HepG2 (cell line): ENCODE measurements at regions not wholly inside any gene's neighbourhood (a gene's known extent, or its start where the extent isn't known, plus 50 kb on each side); places are given as distances from the start of the nearest gene placed in this dataset.

Source experiments
- RXRA ChIP-seq: sonication (generic); formaldehyde crosslinking; IDR thresholded peaks from 2 replicates; pipeline ENCODE4 v1.5.1; 2020; ENCODE audit warnings: missing genetic modification reagents
- SMC3 ChIP-seq: IDR thresholded peaks from 2 replicates; pipeline ENCODE4 v1.6.1; 2011; ENCODE audit warnings: low read length, improper control_type of control experiment
- U2AF2 ChIP-seq: fragments of 200-400 bp; formaldehyde crosslinking; IDR thresholded peaks from 2 replicates; pipeline ENCODE4 v1.6.1; 2017; ENCODE audit warnings: low read depth, mild to moderate bottlenecking, low read length
- ZFP37 ChIP-seq: sonication (generic); formaldehyde crosslinking; IDR thresholded peaks from 2 replicates; pipeline ENCODE4 v1.4.0; 2020; ENCODE audit warnings: missing genetic modification reagents, borderline replicate concordance
- ZNF839 ChIP-seq: sonication (generic); formaldehyde crosslinking; IDR thresholded peaks from 2 replicates; pipeline ENCODE4 v1.4.0; 2020; ENCODE audit warnings: missing genetic modification reagents, mild to moderate bottlenecking, borderline replicate concordance
- TF ChIP-seq, protein P1 (sequence below): fragments of 450-650 bp; IDR thresholded peaks from 2 replicates; pipeline ENCODE4 v1.6.1; 2017; ENCODE audit warnings: mild to moderate bottlenecking

DNA sequence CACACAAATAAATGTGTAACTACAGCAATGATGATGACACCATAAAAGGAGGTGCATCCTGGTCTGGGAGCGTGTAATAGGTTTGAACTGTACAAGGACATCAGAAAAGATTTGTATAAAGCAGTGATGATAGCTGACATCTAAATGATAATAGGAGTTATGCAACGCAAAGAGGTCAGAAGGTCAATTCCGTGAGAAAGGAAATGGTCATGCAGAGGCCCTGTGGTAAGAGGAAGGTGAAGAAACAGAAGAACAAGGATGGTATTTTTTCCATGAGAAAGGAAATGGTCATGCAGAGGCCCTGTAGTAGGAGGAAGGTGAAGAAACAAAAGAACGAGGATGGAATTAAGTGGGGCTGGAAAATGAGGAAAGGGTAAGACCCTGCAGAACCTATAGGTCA, 106.7 kb upstream of the TMPO start:
- TF ChIP-seq U2AF2 (no peak), ZFP37 (CRISPR knock-in tag) (no peak), RXRA (no peak), SMC3 (no peak), ZNF839 (CRISPR knock-in tag) (no peak)
- TF ChIP-seq, protein P1, sequence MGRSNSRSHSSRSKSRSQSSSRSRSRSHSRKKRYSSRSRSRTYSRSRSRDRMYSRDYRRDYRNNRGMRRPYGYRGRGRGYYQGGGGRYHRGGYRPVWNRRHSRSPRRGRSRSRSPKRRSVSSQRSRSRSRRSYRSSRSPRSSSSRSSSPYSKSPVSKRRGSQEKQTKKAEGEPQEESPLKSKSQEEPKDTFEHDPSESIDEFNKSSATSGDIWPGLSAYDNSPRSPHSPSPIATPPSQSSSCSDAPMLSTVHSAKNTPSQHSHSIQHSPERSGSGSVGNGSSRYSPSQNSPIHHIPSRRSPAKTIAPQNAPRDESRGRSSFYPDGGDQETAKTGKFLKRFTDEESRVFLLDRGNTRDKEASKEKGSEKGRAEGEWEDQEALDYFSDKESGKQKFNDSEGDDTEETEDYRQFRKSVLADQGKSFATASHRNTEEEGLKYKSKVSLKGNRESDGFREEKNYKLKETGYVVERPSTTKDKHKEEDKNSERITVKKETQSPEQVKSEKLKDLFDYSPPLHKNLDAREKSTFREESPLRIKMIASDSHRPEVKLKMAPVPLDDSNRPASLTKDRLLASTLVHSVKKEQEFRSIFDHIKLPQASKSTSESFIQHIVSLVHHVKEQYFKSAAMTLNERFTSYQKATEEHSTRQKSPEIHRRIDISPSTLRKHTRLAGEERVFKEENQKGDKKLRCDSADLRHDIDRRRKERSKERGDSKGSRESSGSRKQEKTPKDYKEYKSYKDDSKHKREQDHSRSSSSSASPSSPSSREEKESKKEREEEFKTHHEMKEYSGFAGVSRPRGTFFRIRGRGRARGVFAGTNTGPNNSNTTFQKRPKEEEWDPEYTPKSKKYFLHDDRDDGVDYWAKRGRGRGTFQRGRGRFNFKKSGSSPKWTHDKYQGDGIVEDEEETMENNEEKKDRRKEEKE, result no peak
